GM21529 (cell line): ENCODE measurements at regions not wholly inside any gene's neighbourhood (a gene's known extent, or its start where the extent isn't known, plus 50 kb on each side); places are given as distances from the start of the nearest gene placed in this dataset.

ENCODE experiments used
- ATAC-seq: cut with Tn5 transposase; IDR thresholded peaks from one replicate; pipeline ENCODE4 v1.9.1; 2021; ENCODE audit not compliant: unreplicated experiment

DNA sequence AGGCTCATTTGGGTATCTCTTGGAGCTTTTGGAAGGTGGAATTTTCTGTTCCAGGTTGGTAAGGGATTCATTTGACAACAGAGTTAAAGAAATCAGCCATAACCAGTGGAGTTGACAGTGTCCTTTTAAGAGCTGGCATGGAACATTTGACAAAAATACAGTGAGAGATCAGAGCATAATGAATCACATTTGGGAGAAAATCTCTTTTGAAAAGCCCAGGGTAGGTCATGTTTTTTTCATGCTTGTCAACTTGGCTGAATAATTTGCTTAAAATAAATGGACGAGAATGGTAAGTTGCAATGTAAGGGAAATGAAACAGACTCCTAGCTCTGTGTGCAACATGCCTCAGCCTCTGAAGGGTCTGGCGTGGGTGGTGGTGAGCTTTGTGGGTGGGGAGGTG, 235.3 kb upstream of the N4BP1 start:
- no peak for ATAC-seq

DNA sequence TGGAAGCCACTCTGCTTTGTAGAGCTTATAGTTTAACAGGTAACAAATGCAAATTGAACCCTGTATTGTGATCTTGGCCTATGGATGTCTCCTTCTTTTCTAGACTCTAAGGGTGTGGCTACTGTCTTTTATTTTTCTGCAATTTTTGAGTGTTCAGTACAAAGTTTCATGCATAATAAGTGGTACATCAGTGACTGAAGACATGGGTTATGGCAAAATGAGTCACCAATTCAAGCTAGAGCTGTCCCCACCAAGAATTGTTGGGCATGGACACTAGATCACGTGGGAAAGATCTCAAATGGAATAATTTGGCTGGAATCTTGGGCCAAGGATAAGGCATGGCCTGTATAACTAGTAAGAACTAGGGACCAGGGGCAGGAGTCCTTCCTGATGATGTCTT, 228.4 kb upstream of the N4BP1 start:
- ATAC-seq: no peak

DNA sequence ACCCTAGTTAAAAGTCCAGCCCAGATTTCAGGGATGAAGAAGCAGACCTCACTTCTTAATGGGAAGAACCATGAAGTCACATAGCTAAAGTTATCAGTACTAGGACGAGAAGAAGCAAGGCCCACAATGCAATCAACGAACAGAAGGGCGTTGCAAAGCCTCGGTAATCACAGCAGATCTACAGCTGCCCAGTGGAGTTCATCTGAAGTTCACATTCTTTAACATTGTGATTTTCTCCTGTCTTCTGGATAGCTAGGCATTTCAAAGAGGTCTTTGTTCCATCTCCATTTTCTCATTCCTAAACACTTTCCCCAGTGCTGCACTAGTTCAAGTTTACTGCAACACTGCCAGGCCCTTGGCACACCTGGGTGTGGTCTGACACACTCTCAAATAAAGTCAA, 226.7 kb upstream of the N4BP1 start:
- ATAC-seq: no peak

DNA sequence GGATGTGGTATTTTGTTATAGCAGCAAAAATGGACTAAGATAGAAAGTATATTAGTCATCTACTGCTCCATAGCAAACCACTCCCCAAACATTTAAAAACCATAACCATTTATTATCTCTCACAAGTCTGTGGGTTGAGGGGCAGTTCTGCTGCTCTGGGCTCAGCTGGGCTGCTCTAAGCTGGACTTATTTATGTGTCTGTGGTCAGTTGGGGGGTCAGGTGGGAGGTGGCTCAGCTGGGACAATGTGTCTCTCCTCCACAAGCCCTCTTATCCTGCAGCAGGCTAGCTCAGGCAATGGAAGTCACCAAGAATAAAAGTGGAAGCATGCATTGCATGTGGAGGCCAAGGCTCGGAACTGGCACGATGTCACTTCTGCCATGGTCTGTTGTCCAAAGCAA, 226.1 kb upstream of the N4BP1 start:
- ATAC-seq: no peak

DNA sequence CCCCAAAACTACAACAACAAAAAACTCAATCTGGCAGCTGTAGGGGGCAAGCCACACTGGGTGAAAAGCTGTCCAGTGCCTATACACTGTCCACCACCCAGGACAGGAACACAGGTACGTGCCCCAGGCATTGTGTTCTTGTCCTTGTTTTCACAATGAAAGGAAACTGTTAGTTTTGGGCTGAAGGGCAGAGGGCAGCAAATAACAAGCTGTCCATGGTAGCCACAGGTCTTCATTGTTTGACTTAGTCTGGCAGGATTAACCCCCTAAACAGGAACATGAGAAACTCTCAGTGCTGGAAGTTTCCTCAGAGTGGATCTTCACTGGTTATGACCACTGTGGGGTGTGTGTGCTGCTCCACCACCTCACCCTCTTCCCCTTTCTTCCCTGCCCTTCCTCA, 224.6 kb upstream of the N4BP1 start:
- no peak for ATAC-seq

DNA sequence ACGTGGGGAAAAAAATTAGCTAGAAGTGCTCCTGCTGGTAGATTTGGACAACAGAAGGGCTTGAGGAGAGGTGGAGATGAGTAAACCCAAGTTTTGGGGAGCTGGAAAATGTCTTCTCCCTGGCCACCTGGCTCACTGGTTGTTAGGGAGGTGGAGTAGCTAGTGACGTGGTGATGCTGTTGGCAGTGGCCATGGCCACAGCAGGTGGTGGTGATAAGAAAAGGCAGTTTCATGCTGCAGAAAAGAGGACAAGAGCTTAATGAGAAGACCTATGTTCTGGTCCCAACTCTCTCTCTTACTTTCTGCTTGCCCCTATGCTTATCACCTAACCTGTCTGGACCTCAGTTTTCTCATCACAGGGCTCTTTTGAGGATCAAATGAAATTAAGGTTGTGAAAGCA, 223.5 kb upstream of the N4BP1 start:
- ATAC-seq: no peak

DNA sequence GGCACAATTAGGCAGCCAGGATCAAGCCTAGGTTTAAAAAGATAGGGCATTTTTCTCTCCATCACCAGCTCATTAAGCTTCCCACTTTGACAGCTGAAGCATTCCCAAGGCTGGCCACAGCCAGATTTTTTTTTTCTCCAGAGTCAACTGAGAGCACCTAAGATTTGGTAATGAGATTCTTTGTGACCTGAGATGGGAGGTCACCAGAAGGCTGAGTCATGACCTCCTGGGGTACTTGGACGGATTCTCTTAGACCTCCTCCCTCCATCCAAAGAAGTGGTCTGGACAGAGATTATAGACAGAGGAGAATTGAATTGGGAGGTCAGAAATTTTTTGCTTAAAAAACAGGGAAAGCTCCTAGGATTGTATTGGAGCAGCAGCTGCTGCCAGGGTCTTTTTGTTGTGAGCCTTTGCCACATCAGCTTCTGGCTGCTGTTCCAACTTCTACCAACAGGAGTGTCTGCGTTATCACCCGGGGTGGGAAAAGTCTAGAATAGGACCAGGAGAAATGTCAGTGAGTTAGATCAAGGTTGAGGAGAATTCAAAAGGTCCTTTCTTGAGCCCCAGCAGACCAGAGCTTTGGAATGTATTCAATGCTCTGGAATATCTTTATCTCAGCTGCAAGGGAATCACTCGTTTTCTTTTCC, 221.2 kb upstream of the N4BP1 start:
- no peak for ATAC-seq

DNA sequence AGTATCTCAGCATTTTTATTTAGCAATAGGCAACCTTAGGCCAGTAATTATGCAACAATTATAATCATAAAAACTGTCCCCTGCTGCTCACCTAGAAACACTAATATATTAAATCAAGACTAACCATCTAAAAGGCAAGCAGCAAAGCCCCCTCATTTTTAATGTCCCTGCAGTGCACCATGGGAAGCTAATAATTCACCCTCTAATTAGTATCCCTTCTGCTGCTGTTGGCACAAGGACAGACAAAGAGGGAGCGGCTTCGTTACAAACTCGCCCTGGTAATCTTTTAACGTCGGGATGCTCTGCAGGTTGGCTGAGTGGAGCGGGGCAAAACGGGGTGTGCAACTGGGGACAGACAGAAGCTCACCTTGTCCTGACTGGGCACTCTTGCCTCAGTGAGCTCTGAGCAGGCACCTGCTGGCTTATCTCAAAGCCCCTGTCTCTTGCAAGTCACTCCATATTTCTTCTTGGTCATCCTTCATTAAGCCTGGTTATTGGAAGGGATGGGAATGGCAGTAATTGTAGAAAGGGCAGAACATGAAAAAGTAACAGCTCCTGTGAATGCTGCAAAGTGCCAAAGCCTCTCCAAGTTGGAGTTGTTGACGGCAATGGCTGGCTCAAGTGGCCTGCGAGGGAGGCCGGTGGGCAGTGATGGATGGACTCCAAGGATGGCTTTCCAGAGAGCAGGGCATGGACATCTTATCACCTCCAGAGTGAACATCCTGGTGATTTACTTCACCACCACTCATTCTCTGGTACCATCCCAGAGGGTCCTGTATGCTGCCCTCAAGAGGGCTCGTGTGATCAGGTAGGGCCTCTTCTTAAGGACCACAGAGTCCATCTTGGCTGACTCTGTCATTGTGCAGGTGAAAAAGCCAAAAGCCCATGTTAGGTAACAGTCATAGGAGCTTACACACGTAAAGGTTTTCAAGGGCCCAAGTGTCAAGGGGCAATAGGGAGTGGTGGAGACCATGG, 219.6 kb upstream of the N4BP1 start:
- no peak for ATAC-seq

DNA sequence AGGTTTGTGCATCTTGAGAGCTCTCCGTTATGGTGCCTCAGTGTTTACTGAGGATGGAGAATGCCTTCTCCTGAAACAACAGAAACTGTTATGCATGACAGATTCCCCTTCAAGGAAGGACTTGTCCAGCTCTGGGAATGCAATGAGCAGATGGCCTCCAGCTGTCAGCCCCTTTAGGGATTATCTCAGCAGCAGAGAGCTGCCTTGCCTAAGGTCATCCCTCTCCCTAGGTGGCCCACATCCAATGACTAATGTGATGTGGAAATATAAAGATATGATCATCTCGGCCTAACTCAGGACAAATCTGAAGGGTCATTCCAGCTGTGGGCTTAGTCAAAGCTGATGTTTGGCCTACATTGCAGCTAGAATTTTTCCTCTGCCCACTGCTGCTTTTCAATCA, 214.3 kb upstream of the N4BP1 start:
- no peak for ATAC-seq

DNA sequence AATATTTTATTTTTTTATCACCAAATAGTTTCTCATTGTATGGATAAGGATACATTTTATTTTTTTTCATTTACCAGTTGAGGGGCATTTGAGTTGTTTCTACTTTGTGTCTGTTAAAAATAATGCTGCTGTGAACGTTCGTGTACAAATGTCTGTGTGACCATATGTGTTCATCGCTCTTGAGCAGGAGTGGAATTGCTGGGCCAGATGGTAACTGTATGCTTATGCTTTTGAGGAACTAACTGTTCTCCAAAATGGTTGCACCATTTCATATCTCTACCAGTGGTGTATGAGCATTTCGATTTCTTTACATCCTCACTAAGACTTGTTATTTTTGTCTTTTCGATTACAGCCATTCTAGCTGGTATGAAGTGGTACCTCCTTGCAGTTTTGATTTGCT, 212.5 kb upstream of the N4BP1 start:
- no peak for ATAC-seq

DNA sequence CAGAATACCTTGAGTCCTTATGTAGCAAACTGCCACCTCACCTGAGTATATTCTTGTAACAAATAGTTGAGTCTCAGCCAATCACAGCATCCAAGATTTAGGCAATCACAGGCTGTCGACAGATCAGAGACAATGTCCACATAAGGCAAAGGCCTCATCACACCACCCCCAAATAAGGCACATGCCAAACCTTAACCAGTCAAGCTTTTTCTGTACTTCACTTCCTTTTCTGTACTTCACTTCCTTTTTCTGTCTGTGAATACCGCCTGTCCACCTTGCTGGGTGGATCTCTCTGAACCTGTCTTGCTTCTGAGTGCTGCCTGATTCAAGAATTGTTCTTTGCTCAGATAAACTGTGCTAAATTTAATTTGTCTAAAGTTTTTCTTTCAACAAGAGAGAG, 210.4 kb upstream of the N4BP1 start:
- no peak for ATAC-seq

DNA sequence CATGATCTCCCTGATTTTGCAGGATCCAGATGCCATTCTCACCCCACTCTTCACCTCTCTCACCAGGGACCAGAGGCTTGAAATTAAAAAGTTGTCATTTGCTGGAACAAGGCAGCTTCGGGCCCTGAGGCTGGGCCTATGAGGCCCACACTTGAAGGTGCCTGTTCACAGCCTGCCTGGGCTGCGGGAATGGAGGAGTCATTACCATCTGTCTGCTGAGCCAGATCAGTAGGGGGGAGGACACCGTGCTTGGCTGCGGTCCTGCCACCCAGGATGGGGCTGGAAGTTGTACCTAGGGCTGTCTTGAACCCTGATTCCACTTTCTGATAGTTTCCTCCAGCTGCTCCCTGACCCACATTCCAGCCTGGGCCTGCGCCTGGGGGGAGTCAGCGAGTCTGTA, 208.3 kb upstream of the N4BP1 start:
- no peak for ATAC-seq

DNA sequence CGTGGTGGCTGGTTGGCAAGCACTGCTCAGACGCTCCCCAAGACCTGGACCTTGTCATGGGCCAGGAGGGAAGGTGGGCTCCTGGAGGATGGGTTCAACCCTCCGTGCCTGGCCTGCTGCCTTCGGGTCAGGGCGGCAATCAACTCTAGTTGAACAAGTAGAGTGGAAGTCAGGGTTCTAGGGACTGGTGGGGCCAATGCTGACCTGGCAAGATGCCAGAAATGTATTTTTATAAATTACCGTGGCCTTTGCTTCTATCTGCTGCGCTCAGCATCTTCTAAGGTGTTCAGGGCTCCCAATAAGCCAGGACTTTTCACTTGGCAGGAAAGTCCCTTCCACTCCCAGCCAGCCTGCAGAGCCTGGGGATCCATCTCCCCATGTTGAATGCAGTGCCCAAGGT, 207.1 kb upstream of the N4BP1 start:
- ATAC-seq: no peak

DNA sequence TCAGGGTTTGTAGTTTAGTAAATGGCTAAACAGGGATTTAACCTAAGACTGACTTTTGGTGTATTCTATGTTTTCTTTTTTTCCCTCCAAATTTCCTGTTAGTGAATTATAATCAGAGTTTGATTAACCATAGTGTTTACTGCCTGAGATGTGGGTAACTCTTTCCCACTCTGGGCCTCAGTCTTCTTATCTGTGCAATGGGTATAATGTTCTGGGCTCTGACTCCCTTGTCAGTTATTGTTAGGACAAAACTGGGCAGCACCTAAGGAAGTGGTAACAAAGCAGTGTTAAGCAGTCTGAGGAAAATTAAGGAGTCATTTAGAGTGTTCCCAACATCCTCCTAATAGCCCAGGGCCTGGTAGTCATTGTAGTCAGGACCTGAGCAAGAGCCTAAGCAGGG, 206.4 kb upstream of the N4BP1 start:
- no peak for ATAC-seq

DNA sequence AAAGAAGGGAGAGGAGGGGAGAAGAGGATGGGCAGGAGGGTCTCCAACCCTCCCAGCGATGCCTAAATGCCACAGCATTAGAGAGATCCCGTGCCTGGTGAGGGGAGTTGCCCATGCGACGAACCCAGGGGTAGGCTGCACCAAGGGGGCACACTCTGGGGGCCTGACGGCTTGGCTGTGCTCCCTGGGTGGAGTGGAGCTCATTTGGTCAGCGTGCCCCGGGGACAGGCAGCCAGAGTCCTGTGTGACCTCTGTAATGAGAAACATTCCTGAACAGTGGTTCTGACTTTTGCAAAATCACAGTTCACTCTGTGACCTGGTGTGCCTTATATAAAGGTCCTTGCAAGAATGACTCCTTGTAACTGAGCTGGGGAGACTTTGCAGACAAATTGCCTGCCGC, 205.0 kb upstream of the N4BP1 start:
- ATAC-seq: no peak

DNA sequence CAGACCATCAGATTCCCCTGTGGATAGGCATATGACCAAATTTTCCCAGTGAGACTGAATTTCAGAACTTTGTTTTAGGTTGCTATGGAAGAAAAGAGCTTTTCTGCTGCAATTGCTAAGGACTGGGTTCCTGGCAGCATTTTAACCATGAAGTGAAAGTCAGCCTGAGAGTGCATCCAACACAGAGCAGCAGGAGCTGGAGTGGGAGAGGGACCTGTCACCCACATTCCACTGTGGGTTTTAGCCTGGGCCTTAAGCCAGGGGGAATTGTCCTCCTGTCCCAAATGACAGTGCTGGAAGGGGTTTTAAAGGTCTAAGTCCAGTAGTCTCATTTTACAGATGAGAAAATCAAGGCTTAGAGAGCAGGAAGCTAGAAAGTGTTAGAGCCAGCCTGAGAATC, 203.5 kb upstream of the N4BP1 start:
- no peak for ATAC-seq

DNA sequence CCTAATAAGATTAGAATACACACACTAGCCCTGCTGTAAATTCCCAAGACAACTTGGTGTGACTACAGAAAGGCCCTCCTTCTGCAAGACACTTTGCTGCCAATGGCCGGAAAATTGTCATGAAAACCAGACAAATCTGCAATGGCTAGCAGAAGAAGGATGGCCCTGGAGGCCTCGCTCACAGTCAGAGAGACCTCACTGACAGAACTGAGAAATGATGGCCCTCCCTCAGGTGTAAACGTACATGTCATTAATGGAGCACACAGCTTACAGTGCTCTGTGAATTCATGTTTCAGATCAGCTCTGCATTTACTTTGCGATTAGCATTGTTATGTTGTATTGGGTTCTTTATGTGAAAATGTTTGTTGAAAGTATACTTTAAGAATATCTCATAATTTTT, 202.9 kb upstream of the N4BP1 start:
- no peak for ATAC-seq

DNA sequence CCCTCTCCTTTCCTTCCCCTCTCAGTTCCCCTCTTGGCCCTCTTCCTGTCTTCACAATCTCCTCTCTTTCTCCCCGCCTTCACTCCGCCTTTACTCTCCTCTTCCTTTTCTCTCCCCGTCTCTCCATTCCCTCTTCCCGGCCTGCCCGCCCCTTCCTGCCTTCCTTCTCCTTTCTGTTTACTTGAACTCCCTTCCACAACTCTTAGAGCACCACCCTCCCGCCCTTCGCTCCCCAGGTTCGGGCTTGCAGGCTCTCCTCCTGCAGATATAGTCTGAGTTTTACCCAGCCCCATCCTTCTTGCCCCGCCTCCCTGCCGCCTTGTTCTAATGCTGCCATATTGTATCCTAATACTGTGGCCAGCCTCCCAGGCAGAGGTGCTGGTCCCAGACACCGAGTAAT, 201.5 kb upstream of the N4BP1 start:
- no peak for ATAC-seq

DNA sequence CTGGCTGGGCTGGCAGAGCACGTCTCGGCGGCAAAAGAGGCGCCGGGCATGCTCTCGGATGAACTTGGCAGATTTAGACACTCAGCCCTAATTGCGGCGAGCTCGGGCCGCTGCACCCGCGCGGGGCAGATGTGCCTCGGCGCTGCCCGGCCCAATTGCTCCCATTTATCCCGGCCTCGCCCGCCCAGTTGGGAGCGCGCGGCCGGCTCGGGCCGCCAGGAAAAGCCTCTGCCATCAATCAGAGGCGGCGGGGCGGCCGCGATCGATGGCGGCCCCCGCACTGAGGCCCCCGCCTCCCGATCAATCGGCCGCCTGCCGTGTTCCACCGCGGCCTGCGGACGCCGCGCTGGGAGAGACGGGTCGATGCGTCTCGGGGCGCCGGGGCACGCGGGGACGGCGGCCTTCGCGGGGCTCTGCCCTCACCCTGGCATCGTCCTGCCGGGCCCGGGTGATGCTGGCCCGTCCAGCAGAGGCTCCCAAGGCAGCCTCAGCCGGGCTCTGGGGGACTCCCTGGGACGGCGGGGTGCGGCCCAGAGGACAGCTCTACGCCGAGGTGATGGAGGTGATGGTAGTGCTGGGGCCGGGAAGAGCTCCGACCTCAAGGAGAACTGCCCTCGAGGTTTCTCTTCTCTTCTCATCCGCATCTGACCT, 200.9 kb upstream of the N4BP1 start:
- no peak for ATAC-seq

DNA sequence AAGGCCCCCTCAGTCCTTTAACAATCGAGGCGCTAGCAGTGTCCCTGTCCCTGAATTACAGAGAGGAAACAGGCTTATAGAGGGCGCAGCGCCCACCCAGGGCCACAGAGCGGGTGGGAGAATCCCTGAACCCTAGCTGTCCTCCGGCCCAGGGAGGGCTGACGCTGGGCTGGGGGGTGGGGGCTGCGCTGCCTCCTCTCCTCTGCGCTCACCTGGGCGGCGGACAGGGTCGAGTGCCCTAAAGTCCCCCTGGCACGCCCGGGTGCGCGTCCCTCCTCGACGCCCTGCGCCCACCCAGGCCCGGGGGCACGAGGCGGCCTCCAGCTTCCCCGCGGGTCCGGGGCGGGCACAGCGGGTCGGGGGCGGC, 200.4 kb upstream of the N4BP1 start:
- no peak for ATAC-seq

DNA sequence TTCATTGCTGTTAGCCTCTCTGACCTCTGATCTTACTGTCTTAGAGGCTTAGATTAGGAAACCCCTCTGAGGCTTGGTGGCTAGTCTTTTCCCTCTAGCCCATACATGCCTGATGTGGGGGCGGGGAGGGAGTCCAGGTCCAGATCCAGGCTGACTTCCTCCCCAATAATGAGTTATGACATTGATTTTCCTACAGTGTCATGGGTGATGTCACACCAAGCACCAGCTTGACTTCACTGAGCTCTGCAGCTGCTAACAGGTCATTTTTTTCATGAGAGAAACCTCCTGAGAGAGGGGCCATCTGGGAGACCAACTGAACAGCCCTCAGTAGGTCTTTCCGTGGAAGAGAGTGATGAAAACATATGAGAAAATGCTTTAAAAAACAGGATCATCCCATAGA, 180.2 kb upstream of the N4BP1 start:
- no peak for ATAC-seq

DNA sequence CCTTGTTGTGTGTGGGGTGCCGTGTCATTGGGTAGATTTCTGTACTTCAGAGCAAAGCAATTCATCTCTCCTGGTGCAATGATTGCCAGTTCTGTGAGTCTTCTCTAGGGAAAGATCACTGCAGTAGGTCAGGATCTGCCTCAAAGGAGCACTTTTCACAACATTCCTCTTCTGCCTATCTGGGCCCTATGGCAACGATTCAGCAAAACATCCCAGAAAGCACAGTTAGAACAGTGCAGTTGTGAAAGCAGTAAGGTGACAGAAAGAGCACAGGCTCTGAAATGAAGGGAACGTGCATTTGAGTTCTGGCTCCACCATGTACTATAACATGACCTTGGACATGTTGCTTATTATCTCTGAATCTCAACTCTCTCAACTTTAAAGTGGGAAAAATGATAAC, 178.5 kb upstream of the N4BP1 start:
- no peak for ATAC-seq
